Lower lobe of right lung (tissue), 2 donors: ENCODE measurements at regions not wholly inside any gene's neighbourhood (a gene's known extent, or its start where the extent isn't known, plus 50 kb on each side); places are given as distances from the start of the nearest gene placed in this dataset.

Experiments used
- ATAC-seq, 2 donors: fragments of 200-7000 bp; cut with Tn5 transposase; one replicate each; pipeline ENCODE4 v1.9.1; 2020 to 2022; ENCODE audit warnings: mild to moderate bottlenecking in 2 of 2, moderate library complexity in 2 of 2
- DNase-seq: peaks from one replicate; pipeline ENCODE4 v3.0.0-alpha.2; 2020
- H3K27ac ChIP-seq: fragments of 200-600 bp; one replicate; pipeline ENCODE4 v1.8.0; 2022
- H3K27me3 ChIP-seq: fragments of 200-600 bp; one replicate; pipeline ENCODE4 v1.8.0; 2022; ENCODE audit warnings: low read depth
- H3K36me3 ChIP-seq: fragments of 200-600 bp; one replicate; pipeline ENCODE4 v1.8.0; 2022; ENCODE audit warnings: mild to moderate bottlenecking
- H3K4me1 ChIP-seq: fragments of 200-600 bp; one replicate; pipeline ENCODE4 v1.8.0; 2022
- H3K4me3 ChIP-seq: fragments of 200-600 bp; one replicate; pipeline ENCODE4 v1.8.0; 2022; ENCODE audit warnings: mild to moderate bottlenecking
- H3K9me3 ChIP-seq: fragments of 200-600 bp; one replicate; pipeline ENCODE4 v1.8.0; 2022
- intact Hi-C: fragments of 100-400 bp; cut with DNase I; formaldehyde crosslinking; loops from one replicate; pipeline ENCODE4 v1.11.0; 2022
- TF ChIP-seq, protein P1 (sequence below): fragments of 200-600 bp; IDR thresholded peaks from one replicate; pipeline ENCODE4 v1.8.0; 2022; ENCODE audit warnings: antibody characterized with exemption, mild to moderate bottlenecking
- donor health status: DM: no; HTN: yes; CAD: no; lungs with severe emphysema.

DNA sequence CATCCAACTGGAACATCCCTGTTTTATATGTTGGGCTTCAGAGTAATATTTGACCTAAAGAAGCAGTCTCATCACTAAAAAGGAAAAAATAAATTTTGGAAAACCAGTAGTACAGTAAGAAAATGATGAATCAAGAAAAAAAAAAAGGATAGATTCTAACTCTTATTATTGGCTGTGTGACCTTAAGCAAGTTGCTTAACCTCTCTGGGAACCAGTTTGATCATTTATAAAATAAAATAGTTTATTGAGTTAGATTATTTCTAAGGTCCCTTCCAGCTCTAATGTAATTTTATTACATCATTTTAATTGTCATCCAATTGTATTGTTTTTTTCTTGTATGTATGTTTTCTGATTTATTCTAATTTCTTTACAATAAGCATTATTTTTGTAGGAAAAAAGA, 127.0 kb downstream of the PRELID2 start:
- TF ChIP-seq, protein P1, sequence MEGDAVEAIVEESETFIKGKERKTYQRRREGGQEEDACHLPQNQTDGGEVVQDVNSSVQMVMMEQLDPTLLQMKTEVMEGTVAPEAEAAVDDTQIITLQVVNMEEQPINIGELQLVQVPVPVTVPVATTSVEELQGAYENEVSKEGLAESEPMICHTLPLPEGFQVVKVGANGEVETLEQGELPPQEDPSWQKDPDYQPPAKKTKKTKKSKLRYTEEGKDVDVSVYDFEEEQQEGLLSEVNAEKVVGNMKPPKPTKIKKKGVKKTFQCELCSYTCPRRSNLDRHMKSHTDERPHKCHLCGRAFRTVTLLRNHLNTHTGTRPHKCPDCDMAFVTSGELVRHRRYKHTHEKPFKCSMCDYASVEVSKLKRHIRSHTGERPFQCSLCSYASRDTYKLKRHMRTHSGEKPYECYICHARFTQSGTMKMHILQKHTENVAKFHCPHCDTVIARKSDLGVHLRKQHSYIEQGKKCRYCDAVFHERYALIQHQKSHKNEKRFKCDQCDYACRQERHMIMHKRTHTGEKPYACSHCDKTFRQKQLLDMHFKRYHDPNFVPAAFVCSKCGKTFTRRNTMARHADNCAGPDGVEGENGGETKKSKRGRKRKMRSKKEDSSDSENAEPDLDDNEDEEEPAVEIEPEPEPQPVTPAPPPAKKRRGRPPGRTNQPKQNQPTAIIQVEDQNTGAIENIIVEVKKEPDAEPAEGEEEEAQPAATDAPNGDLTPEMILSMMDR: no peak
- no peak overlapping the region for H3K4me3 ChIP-seq
- intact Hi-C loops: no loop called here
- DNase-seq (no peak), ATAC-seq (no peak)
- no peak overlapping the region for H3K27ac ChIP-seq
- H3K36me3 ChIP-seq: no peaks in the 10 kb centered on the region
- H3K9me3 ChIP-seq: no peaks in the 10 kb centered on the region
- H3K4me1 ChIP-seq: no peaks in the 10 kb centered on the region
- H3K27me3 ChIP-seq: no peaks in the 10 kb centered on the region

DNA sequence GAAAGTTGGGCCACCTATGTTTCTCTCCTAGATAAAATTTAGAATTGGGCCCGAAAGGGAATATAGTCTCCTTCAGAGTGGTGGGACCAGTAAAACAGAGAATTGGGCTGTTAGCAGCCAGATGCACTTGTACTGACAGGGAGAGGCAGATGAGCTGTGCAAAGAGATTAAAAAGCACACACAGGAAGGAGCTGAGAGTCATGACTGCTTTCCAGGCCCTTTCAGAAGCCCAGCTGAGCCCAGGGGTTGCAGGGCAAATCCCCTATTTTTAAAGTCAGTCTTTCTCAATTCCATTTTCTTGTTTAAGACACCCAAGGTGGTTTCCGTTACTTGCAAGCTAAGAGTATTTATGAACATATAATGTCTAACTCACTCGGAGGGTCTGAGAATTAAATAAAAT, 130.4 kb downstream of the PRELID2 start:
- Histone ChIP-seq H3K27ac (no peak overlapping the region), H3K36me3 (no peaks in the 10 kb centered on the region), H3K4me3 (no peak overlapping the region), H3K27me3 (no peaks in the 10 kb centered on the region), H3K9me3 (no peaks in the 10 kb centered on the region), H3K4me1 (no peaks in the 10 kb centered on the region)
- DNase-seq (no peak), ATAC-seq (no peak)
- TF ChIP-seq, protein P1: no peak
- intact Hi-C loops: no loop called here

DNA sequence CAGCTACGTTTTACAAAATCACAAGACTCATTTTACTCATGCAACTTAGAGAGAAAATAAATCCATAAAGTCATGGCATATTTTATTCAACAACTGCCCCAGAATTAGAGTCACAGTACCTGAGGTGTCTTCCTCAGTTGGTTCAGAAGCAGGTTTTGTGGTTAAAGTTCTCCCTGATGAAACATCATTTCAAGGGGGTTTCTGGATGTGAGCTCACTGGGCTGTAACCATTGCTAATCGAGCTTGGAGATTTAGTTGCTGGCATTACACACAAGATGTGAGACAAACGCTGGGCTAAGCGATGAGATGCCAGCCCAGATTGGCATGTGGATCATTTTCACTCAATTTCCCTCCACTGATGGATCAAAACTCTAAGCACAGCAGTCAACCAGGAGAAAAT, 131.3 kb downstream of the PRELID2 start:
- Histone ChIP-seq H3K27ac (no peak overlapping the region), H3K36me3 (no peaks in the 10 kb centered on the region), H3K4me1 (no peaks in the 10 kb centered on the region), H3K9me3 (no peaks in the 10 kb centered on the region), H3K4me3 (no peak overlapping the region), H3K27me3 (no peaks in the 10 kb centered on the region)
- DNase-seq (no peak), ATAC-seq (no peak)
- TF ChIP-seq, protein P1: no peak
- intact Hi-C loops: no loop called here

DNA sequence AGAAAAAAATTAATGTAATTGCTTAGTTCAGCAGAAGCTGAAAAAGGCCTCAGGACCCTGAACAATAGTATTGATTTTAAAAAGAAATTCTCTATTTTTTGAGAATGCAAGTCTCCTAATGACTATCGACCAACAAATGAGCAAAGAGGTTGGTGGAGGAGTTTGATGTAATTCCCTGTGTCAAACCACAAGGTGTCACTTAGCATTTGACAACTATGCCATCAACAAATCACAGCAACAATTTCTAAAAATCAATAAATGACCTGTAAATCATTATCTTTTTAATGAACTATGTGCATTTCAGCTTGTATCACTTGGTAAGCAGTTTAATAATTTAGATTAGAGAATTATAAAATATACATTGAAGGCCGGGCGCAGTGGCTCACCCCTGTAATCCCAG, 133.7 kb downstream of the PRELID2 start:
- no peak overlapping the region for H3K27ac ChIP-seq
- H3K4me3 ChIP-seq: no peak overlapping the region
- ATAC-seq: no peak
- TF ChIP-seq, protein P1: no peak
- intact Hi-C loops: no loop called here
- H3K27me3 ChIP-seq: no peaks in the 10 kb centered on the region
- no peaks in the 10 kb centered on the region for H3K9me3 ChIP-seq
- DNase-seq: no peak
- H3K4me1 ChIP-seq: no peaks in the 10 kb centered on the region
- H3K36me3 ChIP-seq: no peaks in the 10 kb centered on the region

DNA sequence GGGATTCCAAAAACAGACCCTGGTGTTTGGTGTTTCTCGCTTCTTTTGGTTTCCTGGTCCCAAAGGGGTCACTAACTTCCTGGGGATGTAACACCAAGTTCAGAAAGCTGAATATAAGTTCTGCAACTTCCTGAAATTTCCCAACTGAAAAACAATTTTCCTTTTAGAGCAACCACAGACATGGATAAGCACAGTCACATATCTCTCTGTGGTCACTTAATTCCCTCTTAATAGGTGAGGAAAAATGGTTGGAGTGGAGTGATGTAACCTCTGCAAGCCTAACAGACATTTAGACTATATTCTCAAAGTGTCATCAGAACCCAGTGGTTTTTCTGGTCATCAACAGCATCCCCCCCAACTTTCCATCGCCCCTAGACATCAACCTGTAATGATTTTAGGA, 135.3 kb downstream of the PRELID2 start:
- DNase-seq: no peak
- no peak overlapping the region for H3K4me3 ChIP-seq
- H3K4me1 ChIP-seq: no peaks in the 10 kb centered on the region
- no peaks in the 10 kb centered on the region for H3K36me3 ChIP-seq
- TF ChIP-seq, protein P1: no peak
- no peaks in the 10 kb centered on the region for H3K9me3 ChIP-seq
- ATAC-seq: no peak
- no peak overlapping the region for H3K27ac ChIP-seq
- no peaks in the 10 kb centered on the region for H3K27me3 ChIP-seq
- intact Hi-C loops: no loop called here
